NCI-H345 (cell line): ENCODE measurements at regions not wholly inside any gene's neighbourhood (a gene's known extent, or its start where the extent isn't known, plus 50 kb on each side); places are given as distances from the start of the nearest gene placed in this dataset.
A peak's percentile ranks its signal among the peaks of the same experiment; 100 is the strongest.
"Not testable (repeated sequence)": the region's sequence is repeated elsewhere in the genome, so short reads cannot be mapped to it uniquely, and the experiment has no call there.

Experiments
- DNase-seq: peaks from one replicate; lab custom pipeline; 2025; lab: John Stamatoyannopoulos, UW

DNA sequence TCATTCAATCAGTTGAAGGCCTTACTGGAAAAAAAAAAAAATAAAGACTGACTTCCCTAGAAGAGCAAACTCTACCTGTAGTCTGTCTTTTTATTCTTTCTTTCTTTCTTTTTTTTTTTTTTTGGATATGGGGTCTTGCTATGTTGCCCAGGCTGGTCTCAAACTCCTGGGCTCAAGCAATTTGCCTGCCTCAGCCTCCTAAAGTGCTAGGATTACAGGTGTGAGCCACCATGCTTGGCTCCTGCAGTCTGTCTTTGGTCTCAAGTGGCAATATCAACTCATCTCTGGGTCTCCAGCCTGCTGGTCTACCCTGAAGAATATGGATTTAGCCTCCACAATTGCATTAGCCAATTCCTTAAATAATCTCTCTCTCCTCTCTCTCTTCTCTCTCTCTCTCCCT lies 167.7 kb upstream of the P2RY1 start:
- DNase-seq: no peak

GRCh38 chr3:152669560-152669959 lies 165.4 kb upstream of the P2RY1 start:
- DNase-seq: no peak

DNA sequence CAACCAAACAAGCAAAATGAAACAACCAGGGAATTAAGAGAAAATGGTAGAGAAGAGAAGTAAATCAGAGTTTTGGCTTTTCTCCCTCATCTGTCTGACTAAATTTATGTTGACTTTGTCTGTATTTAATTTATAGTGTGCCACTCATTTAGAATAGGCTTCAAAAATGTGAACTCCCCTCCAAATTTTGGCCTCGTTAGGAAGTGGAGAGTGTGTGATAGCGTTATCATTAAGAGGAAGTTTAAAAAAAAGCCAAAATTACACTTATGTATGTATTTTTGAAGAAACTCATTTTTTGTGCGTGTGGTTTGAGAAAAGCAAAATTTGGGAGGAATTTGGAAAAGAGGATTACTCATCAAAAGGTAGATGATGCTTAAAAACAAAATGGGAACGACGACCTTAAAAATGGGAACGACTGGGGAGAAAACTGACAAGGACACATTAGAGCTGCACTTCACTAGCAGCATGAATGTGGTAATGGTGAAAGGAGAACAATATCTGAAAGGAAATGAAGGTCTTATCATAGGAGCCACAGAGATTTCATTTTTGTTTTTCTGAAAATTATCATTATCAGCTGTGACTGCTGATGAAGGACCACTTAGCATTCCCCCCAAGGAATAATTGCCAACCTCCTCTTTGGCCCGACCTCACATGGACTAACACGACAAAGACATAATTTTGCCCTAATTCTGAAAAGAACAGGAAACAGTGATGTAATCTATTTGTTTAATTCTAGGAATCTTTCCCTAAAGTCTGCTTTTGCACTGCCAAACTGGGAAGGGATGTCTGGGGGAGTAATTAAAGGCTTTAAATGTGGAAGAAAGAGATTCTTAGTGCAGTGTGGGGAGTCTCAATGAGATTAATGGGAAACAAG lies 163.2 kb upstream of the P2RY1 start:
- DNase-seq: no peak

DNA sequence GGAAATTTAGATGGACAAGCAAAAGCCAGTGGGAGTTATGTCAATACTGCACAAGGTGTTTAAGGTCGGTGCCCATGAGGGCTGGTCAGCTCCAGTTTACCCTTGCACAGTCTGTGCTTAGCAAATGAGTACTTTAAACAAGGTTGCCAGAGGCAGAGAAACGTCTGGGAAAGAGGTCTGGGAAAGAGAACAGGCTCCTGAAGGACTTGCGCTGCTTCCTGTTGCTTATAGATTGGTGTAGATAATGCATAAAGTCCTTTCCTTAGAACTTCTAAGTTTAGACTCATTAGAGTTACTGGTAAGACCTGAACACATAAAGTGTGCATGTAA lies 162.6 kb upstream of the P2RY1 start:
- no peak for DNase-seq

- no peak for DNase-seq
Measured at GRCh38 chr3:152676810-152677379, 158.0 kb upstream of the P2RY1 start.

DNA sequence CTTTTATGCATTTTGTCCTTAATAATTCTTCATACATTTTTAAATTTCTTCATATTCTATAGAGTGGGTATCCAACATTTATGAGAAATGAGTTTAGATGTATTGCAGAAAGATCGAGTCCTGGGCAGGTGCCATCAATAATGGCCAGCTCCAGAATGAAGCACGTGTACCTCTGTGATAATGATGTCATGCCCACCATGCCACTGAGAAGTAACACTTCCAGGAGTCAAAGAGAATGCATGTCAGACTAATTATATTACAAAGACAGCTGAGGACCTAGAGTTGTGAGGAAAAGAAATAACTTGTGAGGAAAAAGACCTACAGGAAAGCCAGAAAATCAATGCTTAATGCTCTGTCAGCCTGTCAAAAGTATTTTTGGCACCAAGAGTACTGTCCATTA lies 157.4 kb upstream of the P2RY1 start:
- no peak for DNase-seq

DNA sequence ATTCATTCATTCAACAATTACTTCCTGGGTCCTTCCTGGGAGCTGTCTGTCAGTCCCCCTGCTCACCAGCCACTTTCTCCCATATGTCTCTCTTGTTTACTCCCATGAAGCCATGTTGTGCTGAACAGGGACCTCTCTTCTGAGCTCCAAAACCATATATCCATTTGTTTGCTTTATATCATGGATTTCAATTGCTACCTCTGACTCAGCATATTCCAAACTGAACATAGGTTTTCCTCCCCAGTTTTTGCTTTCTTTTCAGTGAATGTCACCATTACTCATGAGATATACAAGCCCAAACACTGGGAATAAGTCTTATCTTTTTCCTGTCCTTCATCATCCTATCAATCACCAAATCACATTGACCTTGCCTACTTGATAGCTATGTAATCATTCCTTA lies 152.5 kb upstream of the P2RY1 start:
- DNase-seq: no peak

- DNase-seq: no peak
Measured at GRCh38 chr3:152683521-152683999, 151.4 kb upstream of the P2RY1 start.

GRCh38 chr3:152684279-152684678 lies 150.7 kb upstream of the P2RY1 start:
- DNase-seq: no peak

GRCh38 chr3:152688313-152688712 lies 146.6 kb upstream of the P2RY1 start:
- DNase-seq: peak; percentile 33

GRCh38 chr3:152692326-152692725 lies 142.6 kb upstream of the P2RY1 start:
- DNase-seq: not testable (repeated sequence)

GRCh38 chr3:152693521-152694250 lies 141.2 kb upstream of the P2RY1 start:
- DNase-seq: not testable (repeated sequence)

DNA sequence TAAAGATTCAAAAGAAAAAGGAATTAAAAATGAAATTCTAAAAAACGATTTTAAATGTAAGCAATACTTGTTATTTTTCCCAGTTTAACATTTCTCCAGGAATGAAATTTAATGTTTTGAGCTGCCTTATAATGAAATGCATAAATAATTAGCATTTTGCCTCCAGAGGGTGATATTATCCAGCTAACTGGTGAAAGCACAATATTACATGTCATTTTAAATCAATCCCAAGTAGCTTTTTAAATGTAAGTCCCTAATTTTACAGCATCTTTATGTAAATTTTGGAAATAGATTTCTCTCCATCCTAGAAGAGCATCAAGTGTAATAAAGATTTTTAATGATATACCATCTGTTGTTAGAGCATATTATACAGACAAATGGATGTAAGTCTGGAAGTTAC lies 139.1 kb upstream of the P2RY1 start:
- DNase-seq: no peak

DNA sequence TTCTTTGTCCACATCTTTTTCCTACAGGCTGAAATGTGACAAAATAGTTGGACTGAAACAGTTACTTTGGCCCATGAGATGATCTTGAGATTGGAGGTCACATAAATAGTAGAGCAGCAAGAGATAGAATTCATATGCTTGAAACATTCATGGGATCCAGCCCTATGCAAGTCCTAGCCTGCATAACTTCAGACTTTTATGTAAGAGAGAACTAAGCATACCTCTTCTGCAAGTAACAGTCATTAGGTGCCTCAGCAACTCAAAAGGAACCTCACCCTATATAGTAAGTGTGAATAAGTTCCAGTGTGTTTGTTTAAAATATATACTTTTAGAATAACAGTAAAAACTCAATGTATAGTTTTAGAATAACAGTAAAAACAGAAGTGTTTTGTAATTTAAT lies 138.0 kb upstream of the P2RY1 start:
- no peak for DNase-seq

DNA sequence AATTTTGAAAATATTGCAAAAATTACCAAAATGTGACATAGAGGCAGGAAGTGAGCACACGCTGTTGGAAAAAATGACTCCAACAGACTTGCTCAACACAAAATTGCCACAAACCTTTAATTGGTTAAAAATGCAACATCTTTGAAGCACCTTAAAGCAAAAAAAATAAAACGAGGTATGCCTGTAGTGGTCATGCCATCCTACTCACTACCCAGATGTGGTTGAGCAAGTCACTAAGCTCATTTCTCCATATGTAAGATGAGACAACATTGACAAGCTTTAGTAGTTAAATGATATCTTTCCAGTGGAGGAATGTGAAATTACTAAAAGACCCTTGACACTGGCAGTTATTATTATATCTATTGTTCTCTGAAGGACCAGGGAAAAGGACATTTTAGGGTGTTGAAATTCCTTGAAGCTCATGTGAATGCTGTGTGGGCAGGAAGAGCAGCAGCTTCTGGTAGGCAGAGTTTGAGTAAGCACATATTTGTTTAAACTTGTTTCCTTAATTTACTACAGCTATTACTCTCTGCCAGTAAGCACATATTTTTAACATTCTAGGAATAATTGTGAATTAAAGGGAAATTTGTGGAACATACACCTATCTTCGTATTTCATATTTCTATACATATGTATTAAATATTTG lies 131.6 kb upstream of the P2RY1 start:
- DNase-seq: no peak

GRCh38 chr3:152706991-152707713 lies 127.8 kb upstream of the P2RY1 start:
- DNase-seq: no peak

DNA sequence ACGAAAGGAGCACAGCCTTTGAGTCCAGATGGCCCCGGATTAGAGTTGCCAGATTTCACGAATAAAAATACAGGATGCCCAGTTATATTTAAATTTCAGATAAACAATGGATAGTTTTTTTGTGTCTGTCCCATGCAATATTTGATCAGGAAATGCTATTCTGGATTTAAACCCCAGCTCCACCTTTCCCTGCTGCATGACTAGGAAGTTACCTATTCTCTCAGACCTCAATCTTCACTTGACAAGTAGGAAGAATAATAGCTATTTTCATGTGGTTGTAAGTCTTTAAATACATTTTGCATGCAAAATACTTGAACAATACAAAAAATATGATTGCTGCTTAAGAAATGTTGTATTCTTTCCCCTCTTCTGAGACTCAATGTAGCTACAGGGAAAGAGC lies 125.3 kb upstream of the P2RY1 start:
- no peak for DNase-seq

DNA sequence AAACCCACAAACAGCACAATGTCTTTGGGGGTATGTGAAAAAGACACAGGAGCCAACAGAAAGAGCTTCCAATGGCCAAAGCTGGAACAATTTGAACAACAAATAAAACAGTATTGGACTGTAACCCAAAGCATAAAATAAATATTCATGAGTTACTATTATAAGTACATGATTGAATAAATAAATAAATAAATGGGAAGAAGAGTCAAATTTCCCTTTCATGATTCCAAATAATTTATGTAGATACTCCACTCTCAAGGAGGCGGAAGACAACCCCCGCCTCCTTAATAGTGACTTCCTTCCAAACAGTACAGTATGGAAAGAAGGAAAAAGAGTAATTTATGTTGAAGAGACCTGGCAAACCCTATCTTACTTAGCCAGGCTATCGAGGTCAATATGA lies 124.4 kb upstream of the P2RY1 start:
- no peak for DNase-seq

DNA sequence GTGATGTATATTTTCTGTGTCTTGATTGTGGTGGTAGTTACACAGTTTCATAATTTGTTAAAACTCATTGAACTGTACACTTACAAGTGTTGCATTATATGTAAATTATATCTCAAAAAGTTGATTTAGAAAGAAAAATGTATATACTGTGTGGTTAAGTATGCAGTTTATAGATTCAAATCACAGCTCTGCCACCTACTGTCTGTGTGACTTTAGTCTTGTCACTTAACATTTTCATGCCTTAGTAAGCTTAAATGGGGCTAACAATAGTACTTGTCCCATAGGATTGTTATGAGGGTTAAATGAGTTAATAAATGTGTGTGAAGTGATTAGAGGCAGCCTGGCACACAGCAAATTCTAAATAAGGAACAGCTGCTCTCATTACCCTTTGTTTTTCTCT lies 120.9 kb upstream of the P2RY1 start:
- no peak for DNase-seq

GRCh38 chr3:152714507-152714906 lies 120.4 kb upstream of the P2RY1 start:
- DNase-seq: no peak

DNA sequence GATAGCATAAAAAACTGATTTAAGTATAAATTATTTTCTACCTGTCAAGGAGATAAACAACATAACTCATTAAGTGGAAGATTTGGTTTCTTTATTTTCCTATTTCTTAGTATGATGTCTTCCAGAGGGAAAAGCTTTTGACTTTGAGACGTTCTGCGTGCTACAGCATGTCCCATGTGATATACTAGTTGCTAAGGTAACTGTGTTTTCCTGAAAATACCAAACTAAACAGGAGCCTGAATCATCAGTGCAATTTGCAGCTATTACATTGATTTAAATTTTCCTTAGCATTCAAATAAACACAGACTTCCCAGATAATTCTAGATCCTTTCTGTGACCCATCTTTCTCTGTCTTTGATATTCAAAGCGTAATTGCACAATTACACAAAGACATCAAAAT lies 117.7 kb upstream of the P2RY1 start:
- no peak for DNase-seq

DNA sequence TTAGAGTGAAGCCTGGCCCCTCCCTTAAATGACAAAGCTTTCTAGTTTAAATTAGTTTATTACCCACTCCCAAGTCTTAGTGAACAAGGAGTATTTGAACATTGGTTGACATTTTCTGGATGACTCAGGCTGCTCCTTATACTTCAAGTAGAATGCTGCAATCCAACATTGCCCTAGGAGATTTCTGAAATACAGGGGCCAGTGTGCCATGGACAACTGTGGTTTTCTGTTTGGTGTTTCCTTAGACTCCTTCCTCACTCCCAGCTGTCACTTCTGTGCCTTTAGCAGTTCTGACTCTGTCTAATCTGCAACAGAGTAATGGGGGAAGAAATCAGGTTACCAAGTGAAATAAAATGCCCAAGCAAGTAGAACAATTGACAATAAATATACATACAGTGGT lies 116.1 kb upstream of the P2RY1 start:
- DNase-seq: no peak
